HG03354 (cell line): ENCODE measurements at regions not wholly inside any gene's neighbourhood (a gene's known extent, or its start where the extent isn't known, plus 50 kb on each side); places are given as distances from the start of the nearest gene placed in this dataset.
"Not testable (repeated sequence)": the region's sequence is repeated elsewhere in the genome, so short reads cannot be mapped to it uniquely, and the experiment has no call there.

Experiments used
- ATAC-seq: cut with Tn5 transposase; IDR thresholded peaks from one replicate; pipeline ENCODE4 v1.9.1; 2021; ENCODE audit warnings: mild to moderate bottlenecking; ENCODE audit not compliant: unreplicated experiment, poor library complexity, severe bottlenecking

- ATAC-seq: not testable (repeated sequence)
Observed at GRCh38 chr13:18194104-18194503, 987.5 kb downstream of the TUBA3C start.
